WI38 (cell line): ENCODE measurements at regions not wholly inside any gene's neighbourhood (a gene's known extent, or its start where the extent isn't known, plus 50 kb on each side); places are given as distances from the start of the nearest gene placed in this dataset.

Source experiments
- H3K4me3 ChIP-seq: 2 replicates; pipeline ENCODE4 v1.5.1; 2011; ENCODE audit warnings: low read depth, mild to moderate bottlenecking, control low read depth, low read length
- CTCF ChIP-seq: IDR thresholded peaks from 2 replicates; pipeline ENCODE4 v1.5.1; 2012; ENCODE audit warnings: low read depth, mild to moderate bottlenecking, control low read depth, low read length

DNA sequence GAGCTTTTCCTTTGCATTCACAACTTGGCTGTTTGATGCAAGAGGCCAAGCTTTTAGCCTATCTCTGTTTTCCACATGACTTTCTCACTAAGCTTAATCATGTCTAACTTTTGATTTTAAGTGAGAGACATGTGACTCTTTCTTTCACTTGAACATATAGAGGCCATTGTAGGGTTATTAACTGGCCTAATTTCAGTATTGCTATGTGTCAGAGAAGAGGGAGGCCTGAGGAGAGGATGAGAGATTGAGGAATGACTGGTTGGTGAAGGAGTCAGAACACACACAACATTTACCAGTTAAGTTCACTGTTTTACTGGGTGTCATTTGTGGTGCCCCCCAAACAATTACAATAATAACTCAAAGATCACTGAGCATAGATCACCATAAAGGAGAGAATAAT lies 193.5 kb downstream of the CYYR1 start:
- H3K4me3 ChIP-seq, result no peak overlapping the region
- no peak for TF ChIP-seq CTCF

DNA sequence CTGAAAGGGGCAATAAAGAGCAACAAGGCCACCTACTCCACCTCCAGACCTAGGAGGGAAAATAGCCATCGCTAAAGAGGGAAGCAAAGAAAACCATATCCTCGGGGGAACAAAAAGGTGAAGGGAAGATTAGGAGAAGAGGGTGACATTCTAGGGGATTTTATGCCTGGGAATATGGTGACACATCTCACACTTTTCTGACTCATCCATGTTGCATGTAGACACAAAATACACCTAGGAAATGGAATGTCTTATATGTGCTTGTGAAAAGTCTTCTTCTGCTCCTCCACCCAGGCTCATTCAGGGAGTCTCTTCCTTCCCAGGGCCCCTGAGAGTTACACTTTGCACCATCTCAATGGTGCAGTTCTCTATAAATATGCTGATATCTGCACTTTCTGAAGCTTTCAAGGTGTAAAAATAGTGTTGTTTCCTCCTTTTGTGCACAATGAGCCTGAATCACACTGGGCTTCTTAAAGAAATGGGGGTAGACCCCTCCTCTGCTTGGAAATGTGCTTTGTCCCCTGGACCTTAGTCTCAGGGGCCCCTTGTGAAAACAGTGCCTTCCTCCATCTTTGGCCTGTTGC lies 195.9 kb downstream of the CYYR1 start:
- no peak overlapping the region for H3K4me3 ChIP-seq
- TF ChIP-seq CTCF, result no peak

DNA sequence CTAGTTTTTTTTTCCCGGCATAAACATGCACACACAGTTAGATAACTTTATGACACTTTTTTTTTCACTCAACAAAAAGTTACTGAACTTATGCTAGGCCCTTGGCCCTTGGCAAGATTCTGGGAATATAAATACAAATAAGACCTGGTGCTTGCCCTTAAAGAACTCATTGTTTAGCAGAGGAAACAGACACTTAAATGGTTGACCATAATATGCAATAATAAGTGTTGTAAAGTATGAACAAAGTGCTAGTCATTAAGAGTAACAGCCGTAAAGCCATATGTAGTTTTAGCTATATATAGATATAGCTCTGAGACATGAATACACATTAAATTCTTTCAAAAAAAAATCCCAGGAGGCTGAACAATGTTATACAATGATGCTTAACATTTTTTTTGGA lies 198.3 kb downstream of the CYYR1 start:
- TF ChIP-seq CTCF, result no peak

DNA sequence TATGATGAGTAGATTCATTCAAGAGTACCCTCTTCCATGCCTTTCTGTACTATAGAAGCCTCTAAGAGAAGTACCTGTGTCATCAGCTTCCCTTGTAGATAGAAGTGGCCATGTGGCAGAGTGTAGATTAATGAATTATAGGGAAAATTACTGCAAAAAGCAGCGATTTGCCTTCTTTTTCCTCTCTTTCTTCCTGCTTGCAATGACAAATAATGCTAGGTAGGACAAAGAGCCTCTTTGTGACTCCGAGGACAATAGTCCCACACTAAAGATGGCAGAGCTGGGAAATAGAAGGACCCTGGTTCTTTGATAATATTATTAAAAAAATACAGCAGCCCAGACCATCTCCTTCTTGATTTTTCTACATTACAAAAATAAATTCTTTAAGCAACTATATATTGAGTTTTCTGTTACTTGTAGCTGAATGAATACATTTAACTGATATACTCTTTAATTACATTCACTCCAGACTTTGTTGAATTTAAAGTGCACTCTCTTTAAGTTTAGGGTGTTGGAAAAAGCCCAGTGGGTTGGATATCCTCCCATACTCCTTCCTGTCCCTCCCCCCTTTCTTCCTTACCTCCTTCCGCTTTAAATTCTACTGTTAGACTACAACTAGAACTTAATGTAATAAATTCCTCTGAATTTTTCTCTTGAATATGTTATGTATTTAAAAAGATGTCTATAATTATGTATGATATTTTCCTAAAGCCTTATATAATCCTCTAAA lies 198.2 kb upstream of the APP start:
- TF ChIP-seq CTCF, result no peak
- H3K4me3 ChIP-seq, result no peak overlapping the region

More for the DNA sequence above, 198.3 kb downstream of the CYYR1 start:
- H3K4me3 ChIP-seq, result no peak overlapping the region

GRCh38 chr21:26366781-26367180 lies 196.2 kb upstream of the APP start:
- H3K4me3 ChIP-seq, result no peak overlapping the region
- TF ChIP-seq CTCF, result no peak

DNA sequence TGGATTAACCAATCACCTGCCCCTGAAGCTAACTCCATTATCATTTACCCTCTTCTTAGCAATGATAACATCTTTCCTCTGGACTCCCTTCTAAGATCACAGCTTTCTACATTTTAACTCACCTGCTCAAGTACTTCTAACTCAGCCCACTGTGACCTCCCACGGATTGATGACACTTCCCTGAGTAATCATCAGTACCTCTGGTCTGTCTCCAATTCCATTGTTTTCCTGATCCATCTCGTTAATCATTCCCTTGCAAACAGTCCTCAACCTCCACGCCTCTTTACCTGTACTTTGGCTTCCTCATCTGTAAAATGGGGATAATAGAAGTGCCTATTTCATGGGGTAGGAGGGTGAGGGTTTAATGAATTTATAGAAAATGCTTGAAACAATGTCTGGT lies 195.3 kb upstream of the APP start:
- no peak overlapping the region for H3K4me3 ChIP-seq
- TF ChIP-seq CTCF, result no peak

- TF ChIP-seq CTCF, result no peak
- H3K4me3 ChIP-seq, result no peak overlapping the region
These were observed 181.1 kb upstream of the APP start for GRCh38 chr21:26351661-26352060.
